ENCODE measurements at regions not wholly inside any gene's neighbourhood (a gene's known extent, or its start where the extent isn't known, plus 50 kb on each side); places are given as distances from the start of the nearest gene placed in this dataset.

DNA sequence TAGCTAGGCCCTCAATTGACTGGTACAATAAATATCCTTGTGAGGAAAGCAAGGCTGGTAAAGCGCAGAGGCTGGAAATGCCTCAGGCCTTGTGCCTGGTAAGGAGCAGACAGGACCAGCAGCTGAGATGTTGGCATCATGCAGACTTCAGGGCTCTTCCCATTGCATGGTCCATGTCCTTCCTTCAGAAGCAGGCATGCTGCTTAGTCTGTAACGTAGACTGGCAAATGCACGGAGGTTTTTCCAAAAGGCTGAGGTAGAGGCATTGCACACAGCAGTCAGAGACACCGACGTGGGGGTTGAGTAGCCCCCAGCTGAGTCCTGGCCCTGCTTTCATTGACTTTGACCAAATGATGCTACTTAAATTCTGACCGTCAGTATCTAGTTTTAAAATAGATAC lies 87.1 kb downstream of the ADRB2 start:
- FAIRE-seq (no peak), DNase-seq (ENCODE audit: low read depth in 1 of 2, low spot score in 1 of 2) (no peak)

DNA sequence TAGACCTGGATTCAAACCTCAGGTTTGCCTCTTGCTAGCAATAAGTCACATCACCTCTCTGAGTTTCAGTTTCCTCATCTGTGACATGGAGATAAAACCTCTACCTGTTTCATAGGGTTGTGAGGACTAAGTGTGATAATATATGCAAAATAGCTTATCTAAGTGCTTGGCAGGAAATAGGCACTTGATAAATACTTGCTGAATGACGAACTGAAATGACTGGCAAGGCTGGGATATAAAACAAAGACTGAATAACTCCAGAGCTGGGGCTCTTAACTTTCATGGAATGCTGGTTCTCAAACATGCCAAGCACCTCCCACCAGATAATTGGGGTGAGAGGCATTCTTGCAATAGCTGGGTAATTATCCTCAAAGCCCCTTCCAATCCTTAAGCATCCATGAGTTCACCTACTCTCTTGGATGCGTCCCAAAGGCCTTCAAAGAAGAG lies 87.6 kb downstream of the ADRB2 start:
- peak overlapping the region; percentile 62; the same call in 2 of the 3 replicates for H3K4me2 ChIP-seq
- H3K27ac ChIP-seq, result peak overlapping the region in 1 of 2 experiments; percentile 59; a peak in 3 of 6 replicates
- 35% methylated on average over 2 of the region's 2 CpGs for WGBS (ENCODE audit: missing lambda C conversion rate)
- no peak for TF ChIP-seq TFCP2L1 (CRISPR knock-in tag; IDR thresholded peaks at IDR 0.05)
- no peak for TF ChIP-seq ZFP36 (IDR thresholded peaks at IDR 0.05; ENCODE audit: borderline replicate concordance, partially characterized antibody)
- TF ChIP-seq FOSL2 (IDR thresholded peaks at IDR 0.05), result no peak
- peak; percentile 44 for TF ChIP-seq FOSL2 (CRISPR knock-in tag; IDR thresholded peaks at IDR 0.05)
- TF ChIP-seq GATA3 (IDR thresholded peaks at IDR 0.05; ENCODE audit: borderline replicate concordance), result peak; percentile 28; the same call in 1 of the 2 replicates
- no peak for FAIRE-seq
- CTCF ChIA-PET, result interaction anchor here (0.6 to 5.4 kb wide), 19 partner anchors 10 to 735 kb away, joined by 3 to 46 read pairs (median 6); no protein-coding TSS in a partner anchor
- POLR2A ChIA-PET, result no interaction called here
- ATAC-seq, result peak in 1 of 2 experiments; percentile 35; a peak in 4 of 6 replicates
- DNase-seq (ENCODE audit: low read depth in 1 of 2, low spot score in 1 of 2), result peak in 1 of 2 experiments; percentile 49
- H3K4me3 ChIP-seq, result no peak overlapping the region
- no peaks in the 10 kb centered on the region for H3K9me3 ChIP-seq
- H3K4me1 ChIP-seq, result peaks cover 37% of the 10 kb centered on the region

More for the DNA sequence above, 87.1 kb downstream of the ADRB2 start:
- Histone ChIP-seq H3K9me3 (no peaks in the 10 kb centered on the region), H3K4me2 (peak overlapping the region; percentile 62), H3K4me1 (peaks cover 37% of the 10 kb centered on the region), H3K27ac (peak overlapping the region; percentile 11 to 59; a peak in 5 of 6 replicates), H3K4me3 (no peak overlapping the region)
- 42% methylated on average over 6 of the region's 6 CpGs for WGBS (ENCODE audit: missing lambda C conversion rate)
- ChIA-PET POLR2A (no interaction called here), CTCF (interaction anchor here (0.6 to 5.4 kb wide), 21 partner anchors 10 to 734 kb away, joined by 3 to 46 read pairs (median 6); no protein-coding TSS in a partner anchor)
- TF ChIP-seq, protein P1, sequence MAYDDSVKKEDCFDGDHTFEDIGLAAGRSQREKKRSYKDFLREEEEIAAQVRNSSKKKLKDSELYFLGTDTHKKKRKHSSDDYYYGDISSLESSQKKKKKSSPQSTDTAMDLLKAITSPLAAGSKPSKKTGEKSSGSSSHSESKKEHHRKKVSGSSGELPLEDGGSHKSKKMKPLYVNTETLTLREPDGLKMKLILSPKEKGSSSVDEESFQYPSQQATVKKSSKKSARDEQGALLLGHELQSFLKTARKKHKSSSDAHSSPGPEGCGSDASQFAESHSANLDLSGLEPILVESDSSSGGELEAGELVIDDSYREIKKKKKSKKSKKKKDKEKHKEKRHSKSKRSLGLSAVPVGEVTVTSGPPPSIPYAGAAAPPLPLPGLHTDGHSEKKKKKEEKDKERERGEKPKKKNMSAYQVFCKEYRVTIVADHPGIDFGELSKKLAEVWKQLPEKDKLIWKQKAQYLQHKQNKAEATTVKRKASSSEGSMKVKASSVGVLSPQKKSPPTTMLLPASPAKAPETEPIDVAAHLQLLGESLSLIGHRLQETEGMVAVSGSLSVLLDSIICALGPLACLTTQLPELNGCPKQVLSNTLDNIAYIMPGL (CRISPR knock-in tag; IDR thresholded peaks at IDR 0.05; ENCODE audit: borderline replicate concordance), result no peak
- no peak for TF ChIP-seq HOXB5 (CRISPR knock-in tag; IDR thresholded peaks at IDR 0.05)
- TF ChIP-seq ZNF302 (CRISPR knock-in tag; IDR thresholded peaks at IDR 0.05), result no peak
- no peak for TF ChIP-seq SREBF2 (IDR thresholded peaks at IDR 0.05)
- no peak for TF ChIP-seq ZC3H11A (IDR thresholded peaks at IDR 0.05)
- TF ChIP-seq, protein P2, sequence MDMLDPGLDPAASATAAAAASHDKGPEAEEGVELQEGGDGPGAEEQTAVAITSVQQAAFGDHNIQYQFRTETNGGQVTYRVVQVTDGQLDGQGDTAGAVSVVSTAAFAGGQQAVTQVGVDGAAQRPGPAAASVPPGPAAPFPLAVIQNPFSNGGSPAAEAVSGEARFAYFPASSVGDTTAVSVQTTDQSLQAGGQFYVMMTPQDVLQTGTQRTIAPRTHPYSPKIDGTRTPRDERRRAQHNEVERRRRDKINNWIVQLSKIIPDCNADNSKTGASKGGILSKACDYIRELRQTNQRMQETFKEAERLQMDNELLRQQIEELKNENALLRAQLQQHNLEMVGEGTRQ (IDR thresholded peaks at IDR 0.05), result no peak
- ATAC-seq, result peak; percentile 10 to 19; a peak in 3 of 6 replicates

DNA sequence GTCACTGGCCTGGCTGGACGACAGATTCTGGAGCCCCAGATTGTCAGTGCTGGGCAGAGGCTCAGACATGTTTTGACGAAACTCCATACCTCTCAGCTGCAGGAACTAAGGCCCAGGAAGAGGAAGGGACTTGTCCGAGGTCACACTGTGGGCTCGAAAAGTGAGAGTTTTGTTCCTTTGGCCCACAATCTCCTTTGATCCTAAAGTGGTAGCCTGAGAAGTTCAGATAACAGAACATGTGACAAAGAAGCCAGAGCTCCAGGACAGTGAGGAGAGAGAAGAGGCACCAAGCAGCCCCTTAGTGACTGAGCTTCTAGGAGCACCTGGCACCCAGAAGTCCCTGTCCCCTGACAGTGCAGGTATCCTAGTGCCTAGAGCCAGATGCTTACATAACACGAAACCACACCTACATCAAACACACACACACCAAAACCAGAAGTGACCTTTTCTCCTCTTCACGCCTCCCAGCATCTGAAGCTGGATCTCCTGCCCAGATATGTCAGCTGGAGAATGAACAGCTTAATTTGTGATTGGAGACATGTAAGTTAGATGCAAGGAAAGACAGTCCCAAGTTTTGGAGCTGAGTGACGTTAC lies 88.9 kb downstream of the ADRB2 start:
- TF ChIP-seq FOXS1 (CRISPR knock-in tag; IDR thresholded peaks at IDR 0.05) (no peak), RCOR1 (IDR thresholded peaks at IDR 0.05; ENCODE audit: low read depth, low read length) (no peak), NPAS2 (CRISPR knock-in tag; IDR thresholded peaks at IDR 0.05; ENCODE audit: borderline replicate concordance) (no peak), ZFP36 (IDR thresholded peaks at IDR 0.05; ENCODE audit: borderline replicate concordance, partially characterized antibody) (no peak), RNF2 (IDR thresholded peaks at IDR 0.05; ENCODE audit: borderline replicate concordance, low read depth) (no peak), HOXB13 (CRISPR knock-in tag; IDR thresholded peaks at IDR 0.05; ENCODE audit: low read depth) (no peak), ZC3H11A (IDR thresholded peaks at IDR 0.05) (no peak), CBX2 (IDR thresholded peaks at IDR 0.05; ENCODE audit: borderline replicate concordance, low read depth) (no peak), POLR2AphosphoS2 (conservative IDR thresholded peaks at IDR 0.05; ENCODE audit: low read length) (no peak)
- TF ChIP-seq, protein P3, sequence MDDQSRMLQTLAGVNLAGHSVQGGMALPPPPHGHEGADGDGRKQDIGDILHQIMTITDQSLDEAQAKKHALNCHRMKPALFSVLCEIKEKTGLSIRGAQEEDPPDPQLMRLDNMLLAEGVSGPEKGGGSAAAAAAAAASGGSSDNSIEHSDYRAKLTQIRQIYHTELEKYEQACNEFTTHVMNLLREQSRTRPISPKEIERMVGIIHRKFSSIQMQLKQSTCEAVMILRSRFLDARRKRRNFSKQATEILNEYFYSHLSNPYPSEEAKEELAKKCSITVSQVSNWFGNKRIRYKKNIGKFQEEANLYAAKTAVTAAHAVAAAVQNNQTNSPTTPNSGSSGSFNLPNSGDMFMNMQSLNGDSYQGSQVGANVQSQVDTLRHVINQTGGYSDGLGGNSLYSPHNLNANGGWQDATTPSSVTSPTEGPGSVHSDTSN (IDR thresholded peaks at IDR 0.05), result no peak
- TF ChIP-seq, protein P4, sequence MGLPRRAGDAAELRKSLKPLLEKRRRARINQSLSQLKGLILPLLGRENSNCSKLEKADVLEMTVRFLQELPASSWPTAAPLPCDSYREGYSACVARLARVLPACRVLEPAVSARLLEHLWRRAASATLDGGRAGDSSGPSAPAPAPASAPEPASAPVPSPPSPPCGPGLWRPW (IDR thresholded peaks at IDR 0.05), result no peak
- TF ChIP-seq, protein P1 (CRISPR knock-in tag; IDR thresholded peaks at IDR 0.05; ENCODE audit: borderline replicate concordance), result no peak
- FAIRE-seq, result no peak
- ATAC-seq, result no peak
- Histone ChIP-seq H3K4me2 (no peak overlapping the region), H3K4me3 (no peak overlapping the region), H3K27ac (peak overlapping the region in 1 of 2 experiments; percentile 59; a peak in 2 of 6 replicates), H3K4me1 (peaks cover 35% of the 10 kb centered on the region), H3K9me3 (no peaks in the 10 kb centered on the region)
- ChIA-PET CTCF (interaction anchor here (0.9 to 5.4 kb wide), 5 partner anchors 12 to 119 kb away, joined by 3 to 46 read pairs (median 12); no protein-coding TSS in a partner anchor), POLR2A (no interaction called here)
- no peak for DNase-seq (ENCODE audit: low read depth in 1 of 2, low spot score in 1 of 2)
- 86% methylated on average over 7 of the region's 7 CpGs for WGBS (ENCODE audit: missing lambda C conversion rate)

All from A549 (cell line).